Heart left ventricle (tissue), 13 donors: ENCODE measurements at regions not wholly inside any gene's neighbourhood (a gene's known extent, or its start where the extent isn't known, plus 50 kb on each side); places are given as distances from the start of the nearest gene placed in this dataset.

Experiments
- POLR2A ChIP-seq, 2 donors: fragments of 450-650 bp; IDR thresholded peaks; one replicate each; pipeline ENCODE4 v1.6.1; 2017; ENCODE audit warnings: antibody characterized with exemption in 2 of 2, mild to moderate bottlenecking in 2 of 2, moderate library complexity in 2 of 2
- TF ChIP-seq, protein P1 (sequence below), 12 donors: fragments of 200-600 bp; sonication (generic) in 4 of 12; IDR thresholded peaks; one replicate each; pipeline versions ENCODE4 v1.5.0 to v1.8.0; 2018 to 2022; ENCODE audit warnings: antibody characterized with exemption in 12 of 12, mild to moderate bottlenecking in 5 of 12
- donor health status: ischemic (EF 13 %, LVEDD 7.1; RV severe dilation, severe dysfunction).
- donor health status: DM: no; HTN: yes; CAD: no.
- donor health status: DM: no; HTN: no; CAD: no.
- donor health status: ischemic (EF 25% LVEDD 6.9; RV normal size, moderate dysfunction).
- donor health status: ischemic (EF 25% LVEDD 5.7; RV mildly dilated, moderate dysfunction).
- donor health status: ischemic (EF 35%, LVEDD 5.7; RV mildly dilated, moderate dysfunction).
- donor health status: nonischemic (EF 11% LVEDD 7.7; RV severe dilation, severe dysfunction).
- donor health status: DM: yes; HTN: yes; CAD: no.
- donor health status: PGD.
- donor health status: ischemic (EF 29% LVEDD 5.4; RV normal size, mild dysfunction).
- donor health status: nonischemic (EF 23%, LVEDD 6.1; RV moderate dilation, normal function).

DNA sequence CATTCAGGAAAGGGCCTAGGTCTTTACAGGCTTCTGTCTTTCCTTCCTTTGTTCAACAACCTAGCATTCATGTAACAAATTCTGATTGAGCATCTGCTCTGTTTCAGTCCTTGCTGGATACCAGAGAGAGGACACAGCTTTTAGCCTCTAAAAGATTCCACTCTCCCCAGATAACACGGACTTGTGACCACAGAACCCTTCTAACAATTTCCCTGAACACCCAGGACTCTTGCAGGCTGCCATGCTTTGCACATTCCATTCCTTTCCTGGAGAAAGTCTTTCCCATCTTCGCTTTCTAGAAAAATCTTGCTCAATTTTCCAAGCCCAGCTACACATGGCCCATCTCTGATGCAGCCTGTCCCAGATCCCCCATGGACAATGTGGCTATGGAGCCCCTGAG is 310.9 kb downstream of the ACTL7B start:
- TF ChIP-seq, protein P1, sequence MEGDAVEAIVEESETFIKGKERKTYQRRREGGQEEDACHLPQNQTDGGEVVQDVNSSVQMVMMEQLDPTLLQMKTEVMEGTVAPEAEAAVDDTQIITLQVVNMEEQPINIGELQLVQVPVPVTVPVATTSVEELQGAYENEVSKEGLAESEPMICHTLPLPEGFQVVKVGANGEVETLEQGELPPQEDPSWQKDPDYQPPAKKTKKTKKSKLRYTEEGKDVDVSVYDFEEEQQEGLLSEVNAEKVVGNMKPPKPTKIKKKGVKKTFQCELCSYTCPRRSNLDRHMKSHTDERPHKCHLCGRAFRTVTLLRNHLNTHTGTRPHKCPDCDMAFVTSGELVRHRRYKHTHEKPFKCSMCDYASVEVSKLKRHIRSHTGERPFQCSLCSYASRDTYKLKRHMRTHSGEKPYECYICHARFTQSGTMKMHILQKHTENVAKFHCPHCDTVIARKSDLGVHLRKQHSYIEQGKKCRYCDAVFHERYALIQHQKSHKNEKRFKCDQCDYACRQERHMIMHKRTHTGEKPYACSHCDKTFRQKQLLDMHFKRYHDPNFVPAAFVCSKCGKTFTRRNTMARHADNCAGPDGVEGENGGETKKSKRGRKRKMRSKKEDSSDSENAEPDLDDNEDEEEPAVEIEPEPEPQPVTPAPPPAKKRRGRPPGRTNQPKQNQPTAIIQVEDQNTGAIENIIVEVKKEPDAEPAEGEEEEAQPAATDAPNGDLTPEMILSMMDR (IDR thresholded peaks at IDR 0.05) = no peak
- TF ChIP-seq POLR2A (IDR thresholded peaks at IDR 0.05) = no peak
